ENCODE measurements at regions not wholly inside any gene's neighbourhood (a gene's known extent, or its start where the extent isn't known, plus 50 kb on each side); places are given as distances from the start of the nearest gene placed in this dataset.

DNA sequence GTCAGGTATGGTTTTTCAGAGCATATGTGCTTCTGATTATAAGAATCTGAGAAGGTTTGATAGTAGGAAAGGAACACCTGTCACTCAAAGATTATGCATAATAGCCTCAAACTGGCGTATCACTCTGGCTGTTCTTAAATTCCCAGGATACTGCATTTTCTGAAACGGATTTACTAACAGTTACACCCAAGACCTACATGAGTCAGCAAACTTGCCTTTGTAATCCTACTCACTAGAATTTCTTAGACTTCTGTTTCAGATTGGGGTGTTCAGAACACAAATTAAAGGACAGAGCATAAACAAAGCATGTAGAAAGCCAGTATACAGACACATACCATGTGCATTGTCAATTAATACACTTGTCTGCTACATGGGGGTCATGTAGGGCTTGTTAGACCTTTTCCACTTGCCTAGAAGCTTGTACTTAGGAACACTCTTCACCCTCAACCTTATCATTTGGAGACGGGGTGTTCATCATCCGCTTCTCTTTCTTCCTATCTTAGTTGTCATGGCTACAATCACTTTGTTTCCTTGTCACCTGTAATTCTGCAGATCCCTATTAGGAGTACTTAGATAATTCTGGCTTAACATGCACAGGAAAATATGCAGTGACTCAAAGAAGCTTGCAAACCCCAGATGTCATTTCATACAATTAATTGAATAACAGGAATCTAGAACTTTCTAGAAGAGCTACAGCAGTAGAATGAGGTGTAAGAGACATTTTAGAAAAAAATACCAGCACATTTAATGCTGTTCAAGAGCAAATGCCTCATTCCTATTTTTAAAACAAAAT, 593.0 kb upstream of the TENM3 start:
- no peaks in the 10 kb centered on the region for H3K27me3 ChIP-seq (ENCODE audit: insufficient read depth, poor library complexity, severe bottlenecking)
- ATAC-seq (ENCODE audit: low read depth) (no peak), DNase-seq (ENCODE audit: low spot score) (no peak)
- no peak overlapping the region for H3K4me3 ChIP-seq (ENCODE audit: severe bottlenecking)
- TF ChIP-seq, protein P1, sequence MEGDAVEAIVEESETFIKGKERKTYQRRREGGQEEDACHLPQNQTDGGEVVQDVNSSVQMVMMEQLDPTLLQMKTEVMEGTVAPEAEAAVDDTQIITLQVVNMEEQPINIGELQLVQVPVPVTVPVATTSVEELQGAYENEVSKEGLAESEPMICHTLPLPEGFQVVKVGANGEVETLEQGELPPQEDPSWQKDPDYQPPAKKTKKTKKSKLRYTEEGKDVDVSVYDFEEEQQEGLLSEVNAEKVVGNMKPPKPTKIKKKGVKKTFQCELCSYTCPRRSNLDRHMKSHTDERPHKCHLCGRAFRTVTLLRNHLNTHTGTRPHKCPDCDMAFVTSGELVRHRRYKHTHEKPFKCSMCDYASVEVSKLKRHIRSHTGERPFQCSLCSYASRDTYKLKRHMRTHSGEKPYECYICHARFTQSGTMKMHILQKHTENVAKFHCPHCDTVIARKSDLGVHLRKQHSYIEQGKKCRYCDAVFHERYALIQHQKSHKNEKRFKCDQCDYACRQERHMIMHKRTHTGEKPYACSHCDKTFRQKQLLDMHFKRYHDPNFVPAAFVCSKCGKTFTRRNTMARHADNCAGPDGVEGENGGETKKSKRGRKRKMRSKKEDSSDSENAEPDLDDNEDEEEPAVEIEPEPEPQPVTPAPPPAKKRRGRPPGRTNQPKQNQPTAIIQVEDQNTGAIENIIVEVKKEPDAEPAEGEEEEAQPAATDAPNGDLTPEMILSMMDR (IDR thresholded peaks at IDR 0.05; ENCODE audit: poor library complexity, severe bottlenecking): no peak
- no peaks in the 10 kb centered on the region for H3K36me3 ChIP-seq (ENCODE audit: low read depth)
- H3K27ac ChIP-seq (ENCODE audit: poor library complexity, severe bottlenecking): no peak overlapping the region
- H3K4me1 ChIP-seq (ENCODE audit: insufficient read depth, poor library complexity, severe bottlenecking): peaks cover 14% of the 10 kb centered on the region
- no peaks in the 10 kb centered on the region for H3K9me3 ChIP-seq (ENCODE audit: severe bottlenecking)

GRCh38 chr4:181656748-181657147, 586.5 kb upstream of the TENM3 start:
- no peak for ATAC-seq (ENCODE audit: low read depth)
- Histone ChIP-seq H3K9me3 (ENCODE audit: severe bottlenecking) (no peaks in the 10 kb centered on the region), H3K4me3 (ENCODE audit: severe bottlenecking) (no peak overlapping the region), H3K27ac (ENCODE audit: poor library complexity, severe bottlenecking) (no peak overlapping the region), H3K4me1 (ENCODE audit: insufficient read depth, poor library complexity, severe bottlenecking) (peaks cover 9% of the 10 kb centered on the region), H3K36me3 (ENCODE audit: low read depth) (no peaks in the 10 kb centered on the region), H3K27me3 (ENCODE audit: insufficient read depth, poor library complexity, severe bottlenecking) (no peaks in the 10 kb centered on the region)
- TF ChIP-seq, protein P1 (IDR thresholded peaks at IDR 0.05; ENCODE audit: poor library complexity, severe bottlenecking): no peak
- no peak for DNase-seq (ENCODE audit: low spot score)

DNA sequence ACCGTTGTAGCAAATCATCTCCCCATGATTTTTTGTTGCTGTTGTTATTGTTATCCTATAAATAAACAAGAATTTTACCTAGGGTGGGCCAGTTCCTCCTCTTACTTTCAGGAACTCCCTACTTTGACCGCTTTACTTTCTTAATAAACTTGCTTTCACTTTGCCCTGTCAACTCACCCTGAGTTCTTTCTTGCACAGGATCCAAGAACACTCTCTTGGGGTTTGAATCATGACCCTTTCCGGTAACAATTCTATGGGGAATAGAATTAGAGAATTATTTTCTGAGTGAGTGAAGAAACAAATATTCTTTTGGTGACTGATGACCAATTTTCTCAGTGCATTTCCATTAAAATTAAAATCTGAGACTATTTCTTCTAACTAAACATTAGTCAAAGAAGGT, 584.0 kb upstream of the TENM3 start:
- peaks cover 21% of the 10 kb centered on the region for H3K4me1 ChIP-seq (ENCODE audit: insufficient read depth, poor library complexity, severe bottlenecking)
- DNase-seq (ENCODE audit: low spot score): no peak

DNA sequence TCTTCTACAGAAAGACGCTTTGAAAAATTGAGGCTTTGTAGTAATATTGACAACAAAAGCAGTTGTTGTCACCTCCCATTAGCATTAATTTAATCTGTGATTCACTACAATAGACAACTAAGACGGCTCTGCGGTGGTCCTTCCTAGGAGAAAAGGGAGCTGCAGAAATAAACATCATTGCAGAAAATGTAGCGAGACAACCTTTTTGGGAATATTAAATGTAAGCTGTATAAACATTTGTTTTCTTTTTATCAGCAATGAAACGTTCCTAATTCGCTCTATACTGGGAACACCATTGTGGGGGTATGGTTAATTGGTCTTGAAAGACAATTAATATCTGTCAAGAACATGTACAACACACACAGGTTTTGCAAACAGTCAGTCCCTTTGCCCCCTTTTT, 583.3 kb upstream of the TENM3 start:
- ATAC-seq (ENCODE audit: low read depth) (no peak), DNase-seq (ENCODE audit: low spot score) (no peak)
- Histone ChIP-seq H3K36me3 (ENCODE audit: low read depth) (no peaks in the 10 kb centered on the region), H3K4me3 (ENCODE audit: severe bottlenecking) (no peak overlapping the region), H3K9me3 (ENCODE audit: severe bottlenecking) (no peaks in the 10 kb centered on the region), H3K27ac (ENCODE audit: poor library complexity, severe bottlenecking) (no peak overlapping the region), H3K27me3 (ENCODE audit: insufficient read depth, poor library complexity, severe bottlenecking) (no peaks in the 10 kb centered on the region), H3K4me1 (ENCODE audit: insufficient read depth, poor library complexity, severe bottlenecking) (peaks cover 21% of the 10 kb centered on the region)
- TF ChIP-seq, protein P1 (IDR thresholded peaks at IDR 0.05; ENCODE audit: poor library complexity, severe bottlenecking): no peak

More for the DNA sequence above, 584.0 kb upstream of the TENM3 start:
- no peaks in the 10 kb centered on the region for H3K27me3 ChIP-seq (ENCODE audit: insufficient read depth, poor library complexity, severe bottlenecking)
- TF ChIP-seq, protein P1 (IDR thresholded peaks at IDR 0.05; ENCODE audit: poor library complexity, severe bottlenecking): no peak
- H3K9me3 ChIP-seq (ENCODE audit: severe bottlenecking): no peaks in the 10 kb centered on the region
- no peak for ATAC-seq (ENCODE audit: low read depth)
- no peak overlapping the region for H3K27ac ChIP-seq (ENCODE audit: poor library complexity, severe bottlenecking)
- no peak overlapping the region for H3K4me3 ChIP-seq (ENCODE audit: severe bottlenecking)
- no peaks in the 10 kb centered on the region for H3K36me3 ChIP-seq (ENCODE audit: low read depth)

DNA sequence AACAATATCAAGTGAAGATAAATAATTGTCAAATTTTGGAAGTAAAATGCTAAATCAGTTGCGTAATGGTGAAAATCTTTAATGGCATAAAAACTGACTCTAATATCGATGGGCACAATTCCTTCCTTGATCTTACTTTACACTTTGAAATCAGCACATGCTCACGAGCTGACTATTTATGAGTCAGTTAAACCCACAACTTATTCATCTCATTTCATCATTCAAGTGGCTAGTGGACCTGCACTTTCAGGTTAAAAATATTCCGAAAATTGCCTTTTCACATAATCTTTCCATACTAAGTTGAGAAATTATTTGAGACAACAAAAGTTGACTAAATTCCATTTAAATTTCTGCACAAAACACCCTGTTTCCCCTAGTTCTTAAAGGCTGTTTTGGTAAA, 582.1 kb upstream of the TENM3 start:
- Histone ChIP-seq H3K36me3 (ENCODE audit: low read depth) (no peaks in the 10 kb centered on the region), H3K27ac (ENCODE audit: poor library complexity, severe bottlenecking) (peak overlapping the region; percentile 92), H3K4me1 (ENCODE audit: insufficient read depth, poor library complexity, severe bottlenecking) (peaks cover 21% of the 10 kb centered on the region), H3K9me3 (ENCODE audit: severe bottlenecking) (no peaks in the 10 kb centered on the region), H3K27me3 (ENCODE audit: insufficient read depth, poor library complexity, severe bottlenecking) (no peaks in the 10 kb centered on the region), H3K4me3 (ENCODE audit: severe bottlenecking) (no peak overlapping the region)
- ATAC-seq (ENCODE audit: low read depth) (peak; percentile 94), DNase-seq (ENCODE audit: low spot score) (no peak)
- TF ChIP-seq, protein P1 (IDR thresholded peaks at IDR 0.05; ENCODE audit: poor library complexity, severe bottlenecking): no peak

Measured in RWPE2 (cell line).